NCI-H1417 (cell line): ENCODE measurements at regions not wholly inside any gene's neighbourhood (a gene's known extent, or its start where the extent isn't known, plus 50 kb on each side); places are given as distances from the start of the nearest gene placed in this dataset.

Experiments
- DNase-seq, 3 experiments: peaks; one replicate each; lab custom pipeline; 2025; lab: John Stamatoyannopoulos, UW

DNA sequence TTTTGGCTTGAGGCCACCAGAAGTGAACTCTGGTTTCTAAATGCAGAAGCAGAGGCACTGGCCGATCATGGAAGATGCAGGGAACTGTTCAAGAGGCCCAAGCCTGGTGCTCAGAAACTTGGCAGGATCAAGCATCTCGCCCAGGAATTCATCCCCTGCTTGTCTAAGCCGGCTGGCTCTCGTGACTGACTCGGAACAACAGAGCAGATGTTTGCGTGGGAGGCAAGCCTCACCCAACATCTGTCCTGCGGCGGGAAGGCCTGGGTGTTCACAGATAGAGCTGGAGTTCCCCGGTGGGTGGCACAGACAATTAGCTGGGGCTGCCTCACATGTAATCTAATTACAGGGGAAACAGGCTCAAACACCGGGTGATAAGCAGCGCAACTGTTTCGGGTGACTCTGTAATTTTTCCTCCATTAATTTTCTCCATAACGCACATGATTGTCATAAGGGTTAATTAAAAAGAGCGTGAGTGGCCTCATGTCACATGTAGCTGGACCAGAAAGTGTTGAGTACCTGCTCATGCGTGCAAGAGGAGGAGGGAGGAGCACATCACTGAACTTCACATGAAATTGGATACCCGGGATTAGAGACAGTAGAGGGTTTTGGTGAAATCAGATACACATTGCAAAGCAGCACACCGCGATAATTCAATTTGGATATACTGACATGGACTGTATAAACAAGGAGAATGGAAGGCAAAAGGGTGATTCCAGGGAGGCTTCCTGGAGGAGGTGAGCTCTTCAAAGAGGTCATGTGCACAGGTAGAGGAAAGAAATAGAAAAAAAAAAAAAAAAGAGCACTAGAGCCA, 180.0 kb downstream of the ETS2 start:
- peak; percentile 87 to 97 (median 91) for DNase-seq

DNA sequence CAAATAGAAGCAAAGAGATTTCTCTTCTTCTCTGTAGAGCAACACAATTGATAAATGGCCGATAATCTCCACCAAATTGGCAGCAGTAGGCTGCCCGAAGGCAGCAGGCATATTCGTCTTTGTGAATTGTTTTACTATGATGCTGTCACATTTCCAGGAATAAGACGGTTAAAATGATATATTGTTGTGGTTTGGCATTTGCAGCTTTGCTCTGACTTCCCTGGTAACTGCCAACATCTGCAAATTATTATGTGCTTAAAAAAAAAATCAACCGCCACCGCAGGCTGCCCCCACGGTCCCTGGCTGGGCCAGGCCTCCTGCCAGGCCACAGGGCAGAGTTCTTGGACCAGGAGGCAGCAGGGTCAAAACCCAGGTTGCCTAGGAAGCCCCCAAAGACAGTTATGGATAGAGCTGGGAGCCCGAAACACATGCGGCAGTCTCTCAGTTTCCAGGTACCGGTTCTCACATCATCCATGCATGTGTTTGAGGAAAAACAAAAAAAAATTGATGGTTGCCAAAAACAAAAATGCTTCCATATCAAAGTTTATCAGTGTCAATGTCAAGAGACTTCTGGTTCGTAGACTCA, 179.3 kb downstream of the ETS2 start:
- DNase-seq = peak in 1 of 3 experiments; percentile 65

DNA sequence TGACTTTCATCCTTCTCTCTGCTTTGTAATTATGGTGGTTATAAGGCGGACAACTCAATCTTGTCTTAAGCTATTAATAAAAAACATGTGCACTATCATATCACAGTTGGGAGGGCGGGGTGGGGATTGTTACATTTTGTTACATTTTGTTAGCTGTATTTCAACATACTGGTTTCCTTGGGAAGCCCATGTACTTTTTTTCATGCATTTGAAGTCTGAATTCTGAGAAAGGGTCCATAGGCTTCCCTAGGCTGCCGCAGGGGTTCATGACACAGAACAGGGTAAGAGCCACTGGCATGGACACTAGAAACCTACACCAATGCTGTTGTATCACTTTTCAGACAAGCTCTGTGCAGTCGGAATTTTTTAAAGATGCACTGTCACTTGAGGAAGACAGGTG, 178.8 kb downstream of the ETS2 start:
- DNase-seq = no peak

DNA sequence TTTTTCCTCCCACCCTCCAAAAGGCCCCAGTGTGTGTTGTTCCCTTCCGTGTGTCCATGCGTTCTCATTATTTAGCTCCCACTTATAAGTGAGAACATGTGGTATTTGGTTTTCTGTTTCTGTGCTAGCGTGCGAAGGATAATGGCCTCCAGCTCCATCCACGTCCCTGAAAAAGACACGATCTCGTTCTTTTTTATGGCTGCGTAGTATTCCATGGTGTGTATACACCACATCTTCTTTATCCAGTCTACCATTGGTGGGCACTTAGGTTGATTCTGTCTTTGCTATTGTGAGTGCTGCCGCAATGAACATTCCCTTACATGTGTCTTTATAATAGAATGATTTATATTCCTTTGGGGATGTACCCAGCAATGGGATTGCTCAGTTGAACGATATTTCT, 177.8 kb downstream of the ETS2 start:
- DNase-seq = no peak

DNA sequence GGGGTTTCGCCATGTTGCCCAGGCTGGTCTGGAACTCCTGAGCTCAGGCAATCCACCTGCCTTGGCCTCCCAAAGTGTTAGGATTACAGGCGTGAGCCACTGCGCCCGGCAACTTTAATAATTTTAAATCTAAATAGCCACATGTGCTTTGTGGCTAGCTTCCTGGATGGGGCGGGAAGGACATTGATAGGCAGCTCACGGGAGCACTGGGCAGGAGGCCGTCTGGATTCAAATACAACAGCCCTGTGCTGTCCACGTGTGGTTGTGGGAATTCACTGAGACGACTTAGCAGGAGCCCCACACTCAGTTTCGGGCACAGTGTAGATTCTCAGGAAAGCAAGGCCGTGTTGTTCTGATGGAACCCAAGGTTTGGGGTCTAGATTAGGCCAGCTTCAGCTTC, 177.1 kb downstream of the ETS2 start:
- no peak for DNase-seq

DNA sequence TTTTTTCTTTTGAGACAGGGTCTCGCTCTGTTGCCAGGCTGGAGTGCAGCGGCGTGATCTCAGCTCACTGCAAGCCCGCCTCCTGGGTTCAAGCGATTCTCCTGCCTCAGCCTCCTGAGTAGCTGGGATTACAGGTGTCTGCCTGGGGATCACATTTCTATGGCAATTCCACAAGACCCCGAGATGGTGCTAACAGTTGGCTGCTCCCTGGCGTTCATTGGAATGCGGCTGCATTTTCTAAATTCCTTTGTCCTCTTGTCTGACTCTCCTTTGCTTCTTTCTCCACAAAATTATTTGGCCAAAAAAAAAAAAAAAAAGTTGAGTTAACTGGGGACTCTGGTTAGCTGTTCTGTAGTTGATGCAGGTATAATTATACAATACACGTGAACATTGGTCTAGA, 176.4 kb downstream of the ETS2 start:
- no peak for DNase-seq

DNA sequence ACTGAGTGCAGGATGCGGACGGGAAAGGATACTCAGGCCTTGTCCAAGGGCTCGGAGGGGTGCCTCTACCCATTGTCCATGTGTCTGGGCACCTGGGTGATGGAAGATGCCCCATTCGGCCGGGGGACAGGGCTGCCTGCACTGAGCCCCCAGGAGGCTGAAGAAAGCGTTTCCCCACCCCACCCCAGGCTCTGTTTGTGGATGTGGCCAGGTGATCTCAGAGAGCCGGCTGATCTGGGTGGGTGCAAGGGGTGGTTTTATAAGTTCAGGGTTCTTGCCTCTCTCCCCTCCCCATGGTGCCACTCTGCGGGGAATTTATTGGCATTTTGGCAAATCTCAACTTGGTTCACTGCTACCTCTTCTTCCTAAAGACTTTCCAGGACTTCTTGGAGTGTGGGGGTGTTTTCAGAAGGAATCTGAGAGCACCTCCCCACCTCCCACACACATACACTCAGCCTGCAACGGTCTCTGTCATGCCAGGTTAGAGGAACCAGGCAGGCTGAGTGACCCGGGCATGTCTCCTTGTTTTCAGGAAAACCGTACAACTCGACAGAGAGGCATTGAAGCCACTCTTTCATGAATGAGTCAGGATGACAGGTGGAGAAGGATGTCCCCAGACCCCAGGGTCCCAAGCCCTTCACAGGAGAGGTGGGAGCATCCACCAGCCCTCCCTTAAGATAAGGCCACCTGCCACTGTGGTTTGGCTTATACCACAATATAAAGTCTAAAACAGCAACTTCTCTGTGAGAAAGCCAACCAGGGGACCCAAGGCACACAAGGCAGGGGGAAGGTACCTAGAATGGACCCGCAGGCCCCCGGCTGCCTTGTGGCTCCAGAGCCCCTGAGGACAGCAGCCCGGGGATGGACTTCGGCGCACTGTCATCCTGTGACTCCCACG, 174.9 kb downstream of the ETS2 start:
- DNase-seq = no peak

DNA sequence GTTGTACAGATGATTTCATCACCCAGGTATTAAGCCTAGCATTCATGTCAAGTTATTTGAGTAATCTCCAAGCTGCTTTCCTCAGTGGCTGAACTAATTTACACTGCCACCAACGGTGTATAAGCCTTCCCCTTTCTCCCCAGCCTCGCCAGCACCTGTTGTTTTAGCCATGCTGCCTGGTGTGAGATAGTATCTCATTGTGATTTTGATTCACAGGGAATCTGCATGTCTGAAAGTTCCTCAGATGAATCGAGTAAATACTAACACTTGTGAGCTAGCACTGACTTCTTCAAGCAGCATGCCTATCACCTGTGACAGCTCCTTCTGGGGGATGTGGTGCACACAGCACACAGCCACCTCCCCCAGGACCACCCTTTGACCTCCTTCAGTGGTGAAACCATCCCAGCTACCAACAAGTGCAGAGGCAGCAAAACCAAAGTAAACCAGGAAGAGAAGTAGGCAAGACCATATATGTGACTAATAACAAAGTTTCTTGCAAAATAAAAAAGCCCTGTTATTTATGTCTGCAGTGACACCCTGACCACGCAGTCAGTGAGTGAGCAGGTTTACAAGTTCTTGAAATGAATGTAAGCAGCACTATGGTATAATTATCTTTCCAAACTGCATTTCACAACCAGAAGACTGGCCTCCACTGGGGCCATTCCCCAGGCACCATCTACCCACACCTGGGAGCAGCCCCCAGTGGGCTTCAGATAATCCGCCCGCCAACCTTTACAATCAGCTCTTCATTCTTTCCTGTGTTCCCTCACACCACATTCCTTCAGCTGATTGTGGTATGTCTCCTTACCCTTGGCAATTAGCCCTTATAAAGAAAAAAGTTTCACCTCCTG, 173.8 kb downstream of the ETS2 start:
- peak in 2 of 3 experiments; percentile 19 to 55 for DNase-seq

DNA sequence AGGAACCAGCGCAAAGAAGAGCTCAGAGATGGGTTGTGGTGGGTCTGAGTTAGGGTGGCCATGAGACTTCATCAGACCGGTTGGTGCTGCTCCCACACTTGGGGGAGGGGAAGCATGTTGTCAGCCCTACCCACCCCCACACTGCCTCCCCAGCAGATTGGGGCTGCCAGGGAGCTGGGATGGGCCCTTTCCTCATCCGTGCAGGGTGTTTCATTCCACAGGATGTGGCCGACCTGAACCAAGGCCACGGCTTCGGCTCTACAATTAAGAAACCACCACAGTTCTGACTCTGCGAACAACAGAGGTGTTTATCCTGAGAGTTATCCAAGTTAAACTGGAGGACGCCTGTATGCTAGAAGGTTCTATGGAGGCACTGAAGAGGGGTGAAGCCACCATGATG, 171.2 kb downstream of the ETS2 start:
- DNase-seq = no peak

DNA sequence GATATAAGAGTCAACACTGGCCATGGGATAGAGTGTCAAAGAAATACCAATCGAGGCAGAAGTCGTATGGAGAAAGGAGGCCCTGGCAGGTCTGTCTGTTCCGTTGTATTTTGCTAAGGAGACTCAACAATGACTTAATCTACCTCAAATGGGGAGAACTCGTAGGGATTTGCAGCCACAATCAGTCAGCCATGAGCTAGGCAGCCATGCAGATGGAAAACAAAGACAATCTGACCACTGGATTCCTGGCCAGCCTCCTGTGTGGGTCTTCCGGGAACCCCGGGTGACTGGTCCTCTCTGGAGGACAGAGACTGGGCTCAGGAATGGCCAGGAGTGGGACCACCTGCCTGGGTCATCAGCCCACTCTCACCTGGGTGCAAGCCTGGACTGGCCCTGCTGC, 167.8 kb downstream of the ETS2 start:
- no peak for DNase-seq

DNA sequence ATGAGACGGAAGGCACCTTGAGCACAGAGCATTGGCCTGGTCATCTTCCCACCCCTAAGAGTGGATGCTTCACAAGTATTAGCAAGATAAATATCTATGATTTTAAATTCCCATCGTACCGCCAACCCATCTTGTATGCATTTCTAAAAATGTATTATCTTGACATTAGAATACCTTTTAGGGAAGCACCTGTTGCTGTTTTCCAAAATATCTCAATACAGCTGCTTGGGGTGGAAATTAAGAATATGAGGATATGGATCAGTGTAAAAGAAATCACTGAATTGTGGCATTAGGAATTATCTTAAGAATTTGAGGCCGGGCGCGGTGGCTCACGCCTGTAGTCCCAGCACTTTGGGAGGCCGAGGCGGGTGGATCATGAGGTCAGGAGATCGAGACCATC, 166.3 kb downstream of the ETS2 start:
- DNase-seq = no peak

DNA sequence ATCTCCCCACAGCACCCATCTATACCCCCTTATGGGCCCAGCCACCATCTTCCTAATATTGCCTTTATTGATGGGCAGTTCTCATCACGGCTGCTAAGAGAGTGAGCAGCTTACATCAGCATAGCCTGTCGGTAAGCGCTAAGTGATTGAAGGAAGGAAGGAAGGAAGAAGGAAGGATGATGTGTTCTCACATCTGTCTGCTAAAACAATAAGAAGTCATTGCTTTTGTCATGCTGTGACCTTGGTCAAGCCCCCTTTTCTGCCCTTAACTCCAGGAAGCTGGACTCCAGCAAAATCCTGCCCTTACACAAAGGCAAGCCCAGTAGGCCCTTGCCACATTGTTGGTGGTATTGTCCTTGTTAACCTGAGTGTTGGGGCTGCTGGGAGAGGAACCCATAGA, 165.0 kb downstream of the ETS2 start:
- DNase-seq = no peak

DNA sequence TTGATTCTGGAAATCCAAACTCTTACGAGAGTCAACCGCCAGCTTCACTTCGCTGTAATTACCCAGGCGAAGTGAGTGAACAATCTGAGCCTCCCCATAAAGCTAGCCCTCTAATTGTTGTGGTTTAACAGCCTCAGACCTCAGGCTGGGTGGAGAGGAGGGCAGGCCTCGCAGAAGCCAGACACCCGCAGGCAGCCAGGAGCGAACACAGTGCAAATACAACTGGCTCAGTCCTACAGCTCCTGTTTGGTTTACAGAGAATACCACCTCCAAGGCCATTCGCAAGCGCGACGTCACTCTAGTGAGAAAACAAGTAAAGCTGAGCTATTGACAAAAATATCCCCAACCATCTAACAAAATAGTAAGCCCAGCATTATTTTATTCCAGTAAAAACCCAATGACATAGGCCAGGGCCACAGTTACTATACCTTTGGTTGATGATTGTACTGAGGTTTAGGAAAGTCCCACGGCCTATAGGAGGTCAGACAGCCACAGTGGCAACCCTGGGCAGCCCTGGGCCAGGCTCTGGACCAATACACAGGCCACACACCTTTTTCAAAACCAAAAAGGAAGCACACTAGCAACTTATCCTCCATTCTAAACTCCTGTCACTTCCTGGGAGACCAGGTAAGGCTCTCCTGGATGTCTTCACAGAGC, 163.3 kb downstream of the ETS2 start:
- peak in 1 of 3 experiments; percentile 75 for DNase-seq

DNA sequence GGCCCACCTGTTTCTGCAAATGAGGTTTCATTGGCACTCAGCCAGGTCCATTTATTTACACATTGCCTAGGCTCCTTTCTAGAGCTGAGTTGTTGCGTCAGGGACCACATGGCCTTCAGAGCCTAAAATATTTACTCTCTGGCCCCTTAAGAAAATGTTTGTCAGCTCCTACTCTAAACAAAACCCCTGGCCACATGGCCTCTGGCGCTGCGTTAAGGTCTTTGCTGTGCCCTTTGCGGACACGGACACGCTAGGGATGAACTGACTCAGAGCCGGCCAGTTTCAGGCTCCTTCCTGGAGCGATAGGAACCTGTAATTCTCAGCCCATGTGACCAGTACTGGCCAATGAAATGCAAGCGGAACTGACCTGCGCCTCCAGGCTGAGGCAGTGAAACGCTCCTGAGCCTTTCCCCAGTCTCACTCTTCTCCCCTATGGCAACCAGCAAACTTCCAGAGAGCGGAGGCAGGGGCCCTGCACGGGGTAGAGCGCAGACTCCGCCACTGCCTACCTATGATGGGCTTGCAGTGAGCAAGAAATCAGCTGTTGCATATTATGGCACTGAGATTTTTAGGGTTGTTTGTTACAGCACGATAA, 160.3 kb downstream of the ETS2 start:
- peak; percentile 88 to 99 (median 95) for DNase-seq

DNA sequence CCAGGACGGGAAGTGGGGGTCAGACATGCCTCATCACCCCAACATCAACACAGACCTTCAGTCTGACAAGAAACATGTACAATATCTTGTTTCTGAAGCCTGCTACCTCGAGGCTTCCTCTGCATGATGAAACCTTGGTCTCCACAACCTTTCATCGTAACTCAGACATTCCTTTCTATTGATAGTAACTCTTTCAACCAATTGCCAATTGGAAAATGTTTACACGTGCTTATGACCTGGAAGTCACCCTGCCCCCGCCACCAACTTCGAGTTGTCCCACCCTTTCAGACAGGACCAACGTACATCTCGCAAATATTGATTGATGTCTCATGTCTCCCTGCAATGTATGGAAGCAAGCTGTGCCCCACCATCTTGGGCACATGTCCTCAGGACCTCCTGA, 159.5 kb downstream of the ETS2 start:
- no peak for DNase-seq

DNA sequence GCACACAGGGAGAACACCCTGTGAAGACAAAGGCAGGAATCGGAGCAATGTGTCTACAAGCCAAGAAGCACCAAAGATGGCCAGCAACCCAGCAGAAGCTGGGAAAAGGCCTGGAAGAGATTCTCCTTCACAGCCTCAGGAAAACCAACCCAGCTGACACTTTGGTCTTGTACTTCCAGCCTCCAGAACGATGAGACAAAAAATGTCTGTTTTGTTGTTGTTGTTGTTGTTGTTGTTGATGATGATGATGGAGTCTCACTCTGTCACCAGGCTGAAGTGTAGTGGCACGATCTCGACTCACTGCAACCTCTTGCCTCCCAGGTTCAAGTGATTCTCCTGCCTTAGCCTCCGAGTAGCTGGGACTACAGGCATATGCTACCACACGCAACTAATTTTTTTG, 157.3 kb downstream of the ETS2 start:
- no peak for DNase-seq

DNA sequence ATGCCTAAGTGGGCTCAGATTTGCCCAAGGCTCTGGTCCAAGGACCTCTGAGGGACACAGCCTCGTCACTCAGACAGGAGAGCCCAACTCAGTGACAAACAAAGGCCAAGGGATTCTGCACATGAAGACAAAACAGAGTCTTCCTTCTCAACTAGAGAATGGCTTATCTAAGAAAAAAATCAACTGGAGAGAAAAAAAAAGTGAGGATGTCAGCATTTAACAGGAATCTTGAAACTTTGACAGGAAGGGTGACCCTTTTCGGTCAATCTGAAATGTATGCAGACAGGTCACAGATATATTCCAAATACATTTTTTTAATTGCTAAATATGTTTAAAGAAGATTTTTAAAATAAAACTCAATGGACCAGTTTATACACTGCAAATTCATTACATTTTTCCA, 154.5 kb downstream of the ETS2 start:
- DNase-seq = no peak

DNA sequence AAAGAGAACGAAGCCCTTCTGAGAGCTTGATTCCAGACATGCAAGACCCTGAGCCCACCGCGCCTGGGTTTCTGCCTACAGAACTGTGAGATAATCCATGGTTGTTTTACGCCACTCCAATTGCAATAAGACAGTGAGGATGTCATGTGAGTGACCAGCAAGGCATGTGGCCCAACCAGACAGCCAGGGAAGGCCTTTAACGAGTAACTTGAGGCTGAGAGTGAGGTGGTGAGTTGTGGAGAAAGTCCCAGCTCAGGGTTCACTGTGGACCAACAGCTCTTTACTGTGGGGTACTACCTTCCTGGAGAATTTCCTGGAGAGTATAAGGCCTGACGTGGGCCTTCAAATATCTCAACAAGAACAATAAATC, 153.9 kb downstream of the ETS2 start:
- DNase-seq = no peak

DNA sequence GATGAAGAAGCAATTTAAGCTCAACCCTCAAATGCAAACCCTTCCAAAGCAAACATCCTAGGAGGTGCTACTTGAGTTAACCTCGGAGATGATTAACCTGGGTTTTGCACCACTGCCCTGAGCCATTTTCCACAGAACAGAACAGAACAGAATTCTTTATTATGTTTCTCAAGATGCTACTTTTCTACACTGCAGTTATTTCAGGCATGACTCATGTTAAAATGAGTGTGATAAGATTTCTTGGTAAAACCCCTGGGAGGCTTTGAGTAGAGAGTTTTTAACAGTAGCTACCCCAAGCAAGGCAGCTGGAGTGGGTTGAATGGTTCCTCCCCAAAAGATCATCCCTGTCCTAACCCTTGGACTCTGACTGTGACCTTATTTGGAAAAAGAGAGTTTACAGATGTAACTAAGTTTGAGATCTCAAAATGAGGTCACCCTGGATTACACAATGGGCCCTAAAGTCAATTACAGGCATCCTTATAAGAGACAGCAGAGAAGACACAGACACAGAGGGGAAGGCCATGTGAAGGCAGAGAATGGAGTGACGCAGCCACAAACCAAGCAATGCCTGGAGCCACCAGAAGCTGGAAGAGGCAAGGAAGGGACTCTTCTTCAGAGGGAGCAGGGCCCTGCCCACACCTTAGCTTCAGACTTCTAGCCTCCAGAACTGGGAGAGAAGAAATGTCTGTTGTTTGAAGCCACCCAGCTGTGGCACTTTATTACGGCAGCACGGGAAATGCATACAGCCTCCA, 153.4 kb downstream of the ETS2 start:
- DNase-seq = no peak

DNA sequence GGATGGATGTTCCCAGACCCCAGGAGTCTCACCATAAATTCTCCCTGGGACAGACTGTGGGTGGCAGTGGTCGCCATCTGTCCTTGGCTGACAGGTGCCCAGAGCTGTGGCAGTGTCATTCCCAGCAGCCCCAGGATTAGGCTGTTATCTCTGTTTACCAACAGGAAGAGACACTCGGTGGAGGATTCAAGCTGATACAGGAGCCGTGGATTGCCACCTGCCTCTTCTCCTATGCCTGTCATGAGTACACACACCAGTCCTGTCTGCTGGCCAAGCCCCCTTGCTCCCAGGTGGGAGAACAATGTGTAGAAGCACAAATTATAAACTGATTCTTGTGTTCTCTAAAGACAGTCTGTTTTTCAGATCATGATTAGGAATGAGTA, 152.6 kb downstream of the ETS2 start:
- DNase-seq = peak; percentile 21 to 66 (median 47)
